ENCODE measurements at regions not wholly inside any gene's neighbourhood (a gene's known extent, or its start where the extent isn't known, plus 50 kb on each side); places are given as distances from the start of the nearest gene placed in this dataset.

DNA sequence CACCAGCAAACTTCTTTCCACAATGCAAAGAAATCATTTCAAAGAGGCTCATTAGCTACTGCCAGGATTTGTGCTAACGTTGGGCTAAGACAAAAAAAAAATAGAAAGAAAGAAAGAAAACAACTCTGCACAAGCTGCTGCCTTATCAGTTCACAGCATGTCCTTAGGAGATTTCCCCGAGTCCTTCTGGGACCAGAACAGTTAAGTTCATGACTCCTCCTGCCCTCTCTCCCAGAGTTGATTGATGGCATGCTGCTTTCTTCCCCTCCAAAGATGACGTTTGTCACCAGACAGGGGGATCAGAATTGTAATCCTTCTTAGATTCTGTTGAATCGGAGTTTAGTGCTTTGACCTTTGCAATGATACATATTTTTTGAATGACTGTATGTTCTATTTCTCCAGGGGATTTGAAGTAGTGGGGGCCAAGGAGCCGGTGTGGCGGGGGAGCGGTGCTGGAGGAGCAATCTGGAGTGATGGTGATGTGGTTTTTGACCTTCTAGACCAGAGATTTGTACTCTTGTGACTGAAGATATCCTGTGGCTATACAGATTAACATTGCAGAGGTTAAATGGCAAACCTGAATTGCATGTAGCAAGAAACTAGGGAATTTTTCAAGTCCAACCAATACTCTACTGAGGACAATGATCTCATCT, 409.2 kb upstream of the TMPO start:
- H3K4me3 ChIP-seq (ENCODE audit: low read depth, low read length), result no peak overlapping the region
- TF ChIP-seq, protein P1, sequence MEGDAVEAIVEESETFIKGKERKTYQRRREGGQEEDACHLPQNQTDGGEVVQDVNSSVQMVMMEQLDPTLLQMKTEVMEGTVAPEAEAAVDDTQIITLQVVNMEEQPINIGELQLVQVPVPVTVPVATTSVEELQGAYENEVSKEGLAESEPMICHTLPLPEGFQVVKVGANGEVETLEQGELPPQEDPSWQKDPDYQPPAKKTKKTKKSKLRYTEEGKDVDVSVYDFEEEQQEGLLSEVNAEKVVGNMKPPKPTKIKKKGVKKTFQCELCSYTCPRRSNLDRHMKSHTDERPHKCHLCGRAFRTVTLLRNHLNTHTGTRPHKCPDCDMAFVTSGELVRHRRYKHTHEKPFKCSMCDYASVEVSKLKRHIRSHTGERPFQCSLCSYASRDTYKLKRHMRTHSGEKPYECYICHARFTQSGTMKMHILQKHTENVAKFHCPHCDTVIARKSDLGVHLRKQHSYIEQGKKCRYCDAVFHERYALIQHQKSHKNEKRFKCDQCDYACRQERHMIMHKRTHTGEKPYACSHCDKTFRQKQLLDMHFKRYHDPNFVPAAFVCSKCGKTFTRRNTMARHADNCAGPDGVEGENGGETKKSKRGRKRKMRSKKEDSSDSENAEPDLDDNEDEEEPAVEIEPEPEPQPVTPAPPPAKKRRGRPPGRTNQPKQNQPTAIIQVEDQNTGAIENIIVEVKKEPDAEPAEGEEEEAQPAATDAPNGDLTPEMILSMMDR (IDR thresholded peaks at IDR 0.05; ENCODE audit: borderline replicate concordance, insufficient read depth, low read depth, low read length), result no peak

DNA sequence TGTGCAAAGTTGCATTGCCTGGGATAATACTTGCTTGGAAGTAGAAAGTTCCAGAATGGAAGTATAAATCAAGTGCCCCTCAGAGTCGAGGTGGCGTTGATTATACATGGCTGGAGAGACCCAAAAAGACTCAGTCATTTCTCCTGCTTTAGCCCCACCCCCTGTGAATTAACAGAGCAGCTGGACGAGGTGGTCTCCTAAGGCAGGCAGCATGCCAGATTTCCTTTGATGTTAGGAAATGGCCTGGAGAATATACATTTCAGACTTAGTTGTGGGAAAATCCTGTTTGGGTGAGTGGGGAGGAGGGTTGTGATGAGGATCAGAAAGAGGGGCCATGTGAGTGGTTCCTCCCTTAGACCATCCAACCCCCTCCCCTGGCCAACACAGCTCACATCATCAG, 406.1 kb upstream of the TMPO start:
- H3K4me3 ChIP-seq (ENCODE audit: low read depth, low read length), result no peak overlapping the region
- TF ChIP-seq, protein P1 (IDR thresholded peaks at IDR 0.05; ENCODE audit: borderline replicate concordance, insufficient read depth, low read depth, low read length), result no peak

DNA sequence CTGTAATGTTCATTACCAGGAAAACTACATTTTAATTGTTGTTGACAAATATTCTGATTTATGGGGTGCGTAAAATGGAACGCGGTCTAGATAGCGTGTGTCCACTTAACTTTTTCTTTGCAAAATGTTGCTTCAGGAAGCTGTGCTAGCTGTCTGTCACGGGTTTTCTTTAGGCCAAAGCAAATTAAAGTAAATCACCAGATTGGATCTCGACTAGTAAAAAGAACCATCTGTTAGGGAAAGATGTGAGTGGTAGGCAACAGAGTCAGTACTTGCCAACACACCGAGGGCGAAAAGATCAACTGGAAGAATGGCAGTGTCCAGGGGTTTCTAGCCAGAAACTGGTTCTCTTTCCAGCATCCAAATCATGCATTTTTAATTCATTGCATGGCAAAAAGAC, 404.9 kb upstream of the TMPO start:
- TF ChIP-seq, protein P1 (IDR thresholded peaks at IDR 0.05; ENCODE audit: borderline replicate concordance, insufficient read depth, low read depth, low read length), result no peak
- no peak overlapping the region for H3K4me3 ChIP-seq (ENCODE audit: low read depth, low read length)

DNA sequence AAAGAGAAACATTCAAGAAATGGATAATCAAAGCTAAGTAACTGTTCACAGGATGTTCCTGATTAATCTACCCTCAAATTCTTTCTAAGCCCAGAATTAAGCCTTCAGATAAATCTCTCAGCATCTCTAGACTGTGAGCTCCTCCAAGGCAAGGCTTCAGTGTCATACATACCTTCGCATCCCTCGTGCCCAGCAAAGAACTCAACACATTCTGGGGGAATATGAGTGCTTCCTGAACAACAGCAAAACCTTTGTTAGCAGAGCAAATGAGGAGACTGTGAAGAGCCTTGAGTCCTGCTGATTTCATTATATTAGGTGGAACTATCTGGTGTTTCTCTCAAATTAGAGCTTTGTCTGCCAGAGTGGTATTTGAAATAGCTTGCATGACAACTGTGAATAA, 401.8 kb upstream of the TMPO start:
- no peak overlapping the region for H3K4me3 ChIP-seq (ENCODE audit: low read depth, low read length)
- TF ChIP-seq, protein P1 (IDR thresholded peaks at IDR 0.05; ENCODE audit: borderline replicate concordance, insufficient read depth, low read depth, low read length), result no peak

DNA sequence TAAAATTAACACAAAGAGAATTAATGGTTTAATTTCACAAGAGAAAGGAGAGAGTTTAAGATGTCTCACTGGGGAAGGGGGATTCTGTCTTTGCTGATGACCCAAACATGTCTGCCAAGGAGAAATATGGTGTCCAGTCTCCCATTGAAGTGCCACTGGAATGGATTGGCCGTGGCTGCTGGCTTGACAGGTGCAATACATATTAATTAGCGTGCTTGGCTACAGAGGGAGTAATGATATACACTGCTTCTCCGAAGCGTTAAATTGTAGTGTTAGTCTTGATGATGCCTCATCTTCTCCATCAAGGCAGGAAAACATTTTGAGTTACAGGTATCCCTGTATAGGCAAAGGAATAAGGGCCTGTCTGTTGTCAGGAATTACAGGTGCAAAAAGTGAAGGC, 393.4 kb upstream of the TMPO start:
- no peak overlapping the region for H3K4me3 ChIP-seq (ENCODE audit: low read depth, low read length)
- TF ChIP-seq, protein P1 (IDR thresholded peaks at IDR 0.05; ENCODE audit: borderline replicate concordance, insufficient read depth, low read depth, low read length), result no peak

DNA sequence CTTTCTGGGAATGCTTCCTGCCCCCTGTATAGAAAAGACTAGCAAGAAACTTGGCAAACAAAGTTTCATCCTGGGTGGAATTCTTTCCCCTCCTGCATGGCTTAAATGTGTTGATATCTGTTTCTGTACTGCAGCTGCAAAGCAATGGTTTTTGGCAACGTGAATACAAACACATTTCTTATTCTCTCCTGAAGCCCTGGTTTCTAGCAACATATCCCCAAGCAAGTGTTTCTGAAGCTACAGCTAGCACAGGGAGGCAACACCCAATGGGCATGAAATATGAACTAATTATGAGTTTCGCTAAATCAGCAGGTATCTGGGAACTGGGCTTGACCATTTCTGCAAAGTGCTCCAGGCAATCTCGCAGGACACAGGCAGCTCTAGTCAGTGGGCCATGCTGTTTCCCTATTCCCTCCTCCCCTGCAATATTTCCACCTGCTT, 392.3 kb upstream of the TMPO start:
- H3K4me3 ChIP-seq (ENCODE audit: low read depth, low read length), result no peak overlapping the region
- TF ChIP-seq, protein P1 (IDR thresholded peaks at IDR 0.05; ENCODE audit: borderline replicate concordance, insufficient read depth, low read depth, low read length), result no peak

DNA sequence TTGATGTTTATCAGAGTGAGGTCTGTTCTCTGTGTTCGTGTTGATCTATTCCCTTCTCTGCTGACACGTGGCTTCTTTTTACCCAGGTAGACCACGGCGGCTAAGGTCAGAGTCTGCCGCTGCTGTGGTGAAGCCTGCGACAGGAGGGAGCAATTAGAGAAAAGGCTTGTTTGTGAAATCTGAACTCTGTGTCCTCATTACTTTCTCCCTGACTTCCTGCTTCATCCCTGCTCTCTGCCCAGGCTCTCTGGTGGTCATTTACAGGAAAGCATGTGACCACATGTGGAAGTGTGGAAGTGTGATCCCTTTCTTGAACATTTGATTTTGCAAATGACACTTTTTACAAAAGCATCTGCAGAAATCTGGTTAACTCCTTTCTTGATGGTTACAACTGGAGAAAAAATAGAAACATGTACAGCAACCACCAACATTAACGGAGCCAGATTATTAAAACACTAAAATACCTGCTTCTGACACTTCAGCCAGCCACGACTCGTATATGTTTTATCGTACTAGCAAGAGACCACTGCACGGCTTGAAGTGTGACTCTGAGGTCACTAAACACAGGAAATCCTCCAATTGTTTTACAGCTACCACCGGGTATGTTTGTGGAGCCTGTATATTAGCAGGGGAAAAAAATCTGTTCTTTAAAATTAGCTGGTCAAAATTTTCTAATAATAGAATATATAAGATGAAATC, 388.6 kb upstream of the TMPO start:
- H3K4me3 ChIP-seq (ENCODE audit: low read depth, low read length), result no peak overlapping the region
- TF ChIP-seq, protein P1 (IDR thresholded peaks at IDR 0.05; ENCODE audit: borderline replicate concordance, insufficient read depth, low read depth, low read length), result no peak

Measured in GM12875 (cell line).